CD8-positive, alpha-beta memory T cell (primary cell): ENCODE measurements at regions not wholly inside any gene's neighbourhood (a gene's known extent, or its start where the extent isn't known, plus 50 kb on each side); places are given as distances from the start of the nearest gene placed in this dataset.

Experiments used
- CTCF ChIA-PET: fragments of 350-600 bp; sonication (Branson Sonifier 250); formaldehyde crosslinking; loops from one replicate; lab custom pipeline; 2021; ENCODE audit warnings: antibody characterized with exemption; lab: Charles Lee
- POLR2A ChIA-PET: fragments of 350-600 bp; sonication (Branson Sonifier 250); formaldehyde crosslinking; loops from one replicate; lab custom pipeline; 2021; ENCODE audit warnings: antibody characterized with exemption; lab: Charles Lee
- DNase-seq, 5 donors: peaks; one replicate each; pipeline versions ENCODE4 v3.0.0 to v3.0.0-alpha.2; 2020 to 2022; ENCODE audit warnings: mixed read lengths in 1 of 5
- H3K27ac ChIP-seq: one replicate; pipeline ENCODE4 v1.7.0; 2013; ENCODE audit warnings: low read depth, mild to moderate bottlenecking, low read length, moderate library complexity
- H3K27me3 ChIP-seq: 2 replicates; pipeline ENCODE4 v1.7.0; 2013; ENCODE audit warnings: low read length, mild to moderate bottlenecking; ENCODE audit not compliant: insufficient read depth, poor library complexity, severe bottlenecking
- H3K36me3 ChIP-seq: 2 replicates; pipeline ENCODE4 v1.7.0; 2013; ENCODE audit warnings: mild to moderate bottlenecking, low read length, moderate library complexity; ENCODE audit not compliant: insufficient read depth
- H3K4me1 ChIP-seq: 2 replicates; pipeline ENCODE4 v1.7.0; 2013; ENCODE audit warnings: mild to moderate bottlenecking, low read length, moderate library complexity; ENCODE audit not compliant: insufficient read depth
- H3K4me3 ChIP-seq: 2 replicates; pipeline ENCODE4 v1.7.0; 2013; ENCODE audit warnings: mild to moderate bottlenecking, low read length
- H3K9me3 ChIP-seq: 2 replicates; pipeline ENCODE4 v1.7.0; 2013; ENCODE audit warnings: mild to moderate bottlenecking, low read length
- H3K27ac Mint-ChIP-seq, 8 donors: one replicate each; pipeline ENCODE4 v1.8.0; 2020 to 2021; ENCODE audit warnings: mixed read lengths in 8 of 8, mild to moderate bottlenecking in 6 of 8, inconsistent platforms in 3 of 8, moderate library complexity in 3 of 8
- H3K27me3 Mint-ChIP-seq, 2 donors: one replicate each; pipeline ENCODE4 v1.8.0; 2020 to 2021; ENCODE audit warnings: mixed read lengths in 2 of 2, mild to moderate bottlenecking in 1 of 2, moderate library complexity in 1 of 2
- H3K36me3 Mint-ChIP-seq, 3 donors: one replicate each; pipeline ENCODE4 v1.8.0; 2020 to 2021; ENCODE audit warnings: mixed read lengths in 3 of 3, inconsistent platforms in 1 of 3, mild to moderate bottlenecking in 1 of 3
- H3K4me1 Mint-ChIP-seq, 3 donors: one replicate each; pipeline ENCODE4 v1.8.0; 2020 to 2021; ENCODE audit warnings: mixed read lengths in 3 of 3, inconsistent platforms in 1 of 3, mild to moderate bottlenecking in 1 of 3
- H3K4me3 Mint-ChIP-seq, 7 donors: one replicate each; pipeline ENCODE4 v1.8.0; 2020 to 2021; ENCODE audit warnings: mixed read lengths in 7 of 7, mild to moderate bottlenecking in 6 of 7, moderate library complexity in 4 of 7, inconsistent platforms in 2 of 7
- H3K9me3 Mint-ChIP-seq, 5 donors: one replicate each; pipeline ENCODE4 v1.8.0; 2020 to 2022; ENCODE audit warnings: mixed read lengths in 5 of 5, mild to moderate bottlenecking in 3 of 5, moderate library complexity in 2 of 5, inconsistent platforms in 1 of 5

GRCh38 chr4:19539201-19539600, 712.5 kb upstream of the SLIT2 start:
- H3K36me3 Mint-ChIP-seq, result no peaks in the 10 kb centered on the region
- H3K4me3 Mint-ChIP-seq, result no peak overlapping the region
- no peak overlapping the region for H3K4me3 ChIP-seq
- POLR2A ChIA-PET, result no interaction called here
- H3K36me3 ChIP-seq, result no peaks in the 10 kb centered on the region
- CTCF ChIA-PET, result no interaction called here
- no peak for DNase-seq
- H3K27me3 ChIP-seq, result no peaks in the 10 kb centered on the region
- H3K9me3 ChIP-seq, result no peaks in the 10 kb centered on the region
- no peaks in the 10 kb centered on the region for H3K4me1 Mint-ChIP-seq
- no peaks in the 10 kb centered on the region for H3K27me3 Mint-ChIP-seq
- H3K9me3 Mint-ChIP-seq, result peaks cover 0 to 23% (median 6%) of the 10 kb centered on the region in 5 donors
- no peaks in the 10 kb centered on the region for H3K4me1 ChIP-seq
- no peak overlapping the region for H3K27ac ChIP-seq
- H3K27ac Mint-ChIP-seq, result no peak overlapping the region

- Mint-ChIP-seq H3K4me3 (no peak overlapping the region), H3K27ac (no peak overlapping the region), H3K27me3 (no peaks in the 10 kb centered on the region), H3K4me1 (no peaks in the 10 kb centered on the region), H3K9me3 (peaks cover 0 to 23% (median 2%) of the 10 kb centered on the region in 5 donors), H3K36me3 (no peaks in the 10 kb centered on the region)
- Histone ChIP-seq H3K27ac (no peak overlapping the region), H3K27me3 (no peaks in the 10 kb centered on the region), H3K36me3 (no peaks in the 10 kb centered on the region), H3K4me1 (no peaks in the 10 kb centered on the region), H3K4me3 (no peak overlapping the region), H3K9me3 (no peaks in the 10 kb centered on the region)
- CTCF ChIA-PET, result interaction anchor here (0.8 kb wide), 1 partner anchor 22 kb away, joined by 3 read pairs; no protein-coding TSS in a partner anchor
- DNase-seq, result no peak
- POLR2A ChIA-PET, result no interaction called here
Measured at GRCh38 chr4:19534159-19534558, 717.5 kb upstream of the SLIT2 start.

GRCh38 chr4:19531906-19532848, 719.5 kb upstream of the SLIT2 start:
- Mint-ChIP-seq H3K4me3 (no peak overlapping the region), H3K4me1 (no peaks in the 10 kb centered on the region), H3K27me3 (no peaks in the 10 kb centered on the region), H3K27ac (no peak overlapping the region), H3K36me3 (no peaks in the 10 kb centered on the region), H3K9me3 (peaks cover 2 to 22% (median 10%) of the 10 kb centered on the region in 5 donors)
- no peak overlapping the region for H3K4me3 ChIP-seq
- ChIA-PET CTCF (no interaction called here), POLR2A (no interaction called here)
- H3K27me3 ChIP-seq, result no peaks in the 10 kb centered on the region
- no peaks in the 10 kb centered on the region for H3K4me1 ChIP-seq
- no peaks in the 10 kb centered on the region for H3K9me3 ChIP-seq
- DNase-seq, result no peak
- H3K27ac ChIP-seq, result no peak overlapping the region
- no peaks in the 10 kb centered on the region for H3K36me3 ChIP-seq

GRCh38 chr4:19523964-19524363, 727.7 kb upstream of the SLIT2 start:
- H3K4me1 Mint-ChIP-seq, result no peaks in the 10 kb centered on the region
- H3K4me3 ChIP-seq, result no peak overlapping the region
- H3K36me3 ChIP-seq, result no peaks in the 10 kb centered on the region
- no peaks in the 10 kb centered on the region for H3K9me3 ChIP-seq
- POLR2A ChIA-PET, result no interaction called here
- H3K27me3 ChIP-seq, result no peaks in the 10 kb centered on the region
- CTCF ChIA-PET, result no interaction called here
- no peak overlapping the region for H3K27ac Mint-ChIP-seq
- H3K4me3 Mint-ChIP-seq, result no peak overlapping the region
- H3K4me1 ChIP-seq, result no peaks in the 10 kb centered on the region
- H3K9me3 Mint-ChIP-seq, result peaks cover 0 to 11% (median 4%) of the 10 kb centered on the region in 5 donors
- no peak overlapping the region for H3K27ac ChIP-seq
- DNase-seq, result no peak
- H3K36me3 Mint-ChIP-seq, result no peaks in the 10 kb centered on the region
- H3K27me3 Mint-ChIP-seq, result no peaks in the 10 kb centered on the region

GRCh38 chr4:19522966-19523365, 728.7 kb upstream of the SLIT2 start:
- H3K27ac ChIP-seq, result no peak overlapping the region
- no peak overlapping the region for H3K4me3 Mint-ChIP-seq
- H3K9me3 Mint-ChIP-seq, result peaks cover 0 to 8% (median 5%) of the 10 kb centered on the region in 5 donors
- H3K27ac Mint-ChIP-seq, result no peak overlapping the region
- no peaks in the 10 kb centered on the region for H3K4me1 Mint-ChIP-seq
- H3K27me3 Mint-ChIP-seq, result no peaks in the 10 kb centered on the region
- no peak for DNase-seq
- CTCF ChIA-PET, result no interaction called here
- H3K27me3 ChIP-seq, result no peaks in the 10 kb centered on the region
- POLR2A ChIA-PET, result no interaction called here
- H3K36me3 ChIP-seq, result no peaks in the 10 kb centered on the region
- no peaks in the 10 kb centered on the region for H3K36me3 Mint-ChIP-seq
- no peak overlapping the region for H3K4me3 ChIP-seq
- H3K9me3 ChIP-seq, result no peaks in the 10 kb centered on the region
- no peaks in the 10 kb centered on the region for H3K4me1 ChIP-seq

GRCh38 chr4:19520939-19521520, 730.7 kb upstream of the SLIT2 start:
- Mint-ChIP-seq H3K27me3 (no peaks in the 10 kb centered on the region), H3K36me3 (no peaks in the 10 kb centered on the region), H3K4me1 (no peaks in the 10 kb centered on the region), H3K27ac (no peak overlapping the region), H3K9me3 (peaks cover 3 to 16% (median 9%) of the 10 kb centered on the region in 5 donors), H3K4me3 (no peak overlapping the region)
- H3K4me3 ChIP-seq, result no peak overlapping the region
- ChIA-PET CTCF (no interaction called here), POLR2A (no interaction called here)
- no peaks in the 10 kb centered on the region for H3K4me1 ChIP-seq
- H3K27me3 ChIP-seq, result no peaks in the 10 kb centered on the region
- no peak for DNase-seq
- no peaks in the 10 kb centered on the region for H3K9me3 ChIP-seq
- no peak overlapping the region for H3K27ac ChIP-seq
- H3K36me3 ChIP-seq, result no peaks in the 10 kb centered on the region

GRCh38 chr4:19514276-19515070, 737.2 kb upstream of the SLIT2 start:
- ChIA-PET CTCF (no interaction called here), POLR2A (no interaction called here)
- no peak for DNase-seq
- H3K27me3 ChIP-seq, result no peaks in the 10 kb centered on the region
- no peak overlapping the region for H3K27ac ChIP-seq
- Mint-ChIP-seq H3K27ac (no peak overlapping the region), H3K4me1 (no peaks in the 10 kb centered on the region), H3K9me3 (peaks cover 4 to 20% (median 14%) of the 10 kb centered on the region in 5 donors), H3K36me3 (no peaks in the 10 kb centered on the region), H3K4me3 (no peak overlapping the region), H3K27me3 (no peaks in the 10 kb centered on the region)
- H3K4me3 ChIP-seq, result no peak overlapping the region
- no peaks in the 10 kb centered on the region for H3K9me3 ChIP-seq
- no peaks in the 10 kb centered on the region for H3K36me3 ChIP-seq
- no peaks in the 10 kb centered on the region for H3K4me1 ChIP-seq

GRCh38 chr4:19512086-19512485, 739.6 kb upstream of the SLIT2 start:
- Mint-ChIP-seq H3K27ac (peak overlapping the region in 1 of 8 donors; percentile 32), H3K36me3 (no peaks in the 10 kb centered on the region), H3K27me3 (no peaks in the 10 kb centered on the region), H3K4me3 (no peak overlapping the region), H3K9me3 (peaks cover 4 to 19% (median 11%) of the 10 kb centered on the region in 5 donors), H3K4me1 (no peaks in the 10 kb centered on the region)
- Histone ChIP-seq H3K36me3 (no peaks in the 10 kb centered on the region), H3K4me3 (no peak overlapping the region), H3K27ac (no peak overlapping the region), H3K9me3 (no peaks in the 10 kb centered on the region), H3K4me1 (no peaks in the 10 kb centered on the region), H3K27me3 (no peaks in the 10 kb centered on the region)
- no peak for DNase-seq
- POLR2A ChIA-PET, result no interaction called here
- CTCF ChIA-PET, result no interaction called here
